Esophagus squamous epithelium (tissue), 4 donors: ENCODE measurements at regions not wholly inside any gene's neighbourhood (a gene's known extent, or its start where the extent isn't known, plus 50 kb on each side); places are given as distances from the start of the nearest gene placed in this dataset.

Experiments used
- CTCF ChIP-seq, 6 experiments: fragments of 450-650 bp in 4 of 6; fragments of 200-600 bp in 2 of 6; sonication (generic) in 2 of 6; IDR thresholded peaks; one replicate each; pipeline ENCODE4 v1.5.1; 2016 to 2019; ENCODE audit warnings: antibody characterized with exemption in 6 of 6, mild to moderate bottlenecking in 4 of 6, moderate library complexity in 4 of 6
- POLR2A ChIP-seq, 4 donors: fragments of 450-650 bp; IDR thresholded peaks; one replicate each; pipeline ENCODE4 v1.6.1; 2017; ENCODE audit warnings: antibody characterized with exemption in 4 of 4, mild to moderate bottlenecking in 4 of 4, moderate library complexity in 3 of 4

GRCh38 chr17:45686250-45686649 is 97.9 kb upstream of the CRHR1 start:
- no peak for TF ChIP-seq CTCF (IDR thresholded peaks at IDR 0.05)
- no peak for TF ChIP-seq POLR2A (IDR thresholded peaks at IDR 0.05)
